Fibroblast of skin of left biceps (primary cell): ENCODE measurements at regions not wholly inside any gene's neighbourhood (a gene's known extent, or its start where the extent isn't known, plus 50 kb on each side); places are given as distances from the start of the nearest gene placed in this dataset.

Experiments used
- DNase-seq, 2 experiments: peaks; one replicate each; pipeline ENCODE4 v3.0.0-alpha.2; 2013; ENCODE audit warnings: low read depth in 2 of 2

- no peak for DNase-seq
These were observed 148.9 kb downstream of the EN1 start for GRCh38 chr2:118698564-118698963.

- DNase-seq: no peak
These were observed 149.7 kb downstream of the EN1 start for GRCh38 chr2:118697781-118698180.

DNA sequence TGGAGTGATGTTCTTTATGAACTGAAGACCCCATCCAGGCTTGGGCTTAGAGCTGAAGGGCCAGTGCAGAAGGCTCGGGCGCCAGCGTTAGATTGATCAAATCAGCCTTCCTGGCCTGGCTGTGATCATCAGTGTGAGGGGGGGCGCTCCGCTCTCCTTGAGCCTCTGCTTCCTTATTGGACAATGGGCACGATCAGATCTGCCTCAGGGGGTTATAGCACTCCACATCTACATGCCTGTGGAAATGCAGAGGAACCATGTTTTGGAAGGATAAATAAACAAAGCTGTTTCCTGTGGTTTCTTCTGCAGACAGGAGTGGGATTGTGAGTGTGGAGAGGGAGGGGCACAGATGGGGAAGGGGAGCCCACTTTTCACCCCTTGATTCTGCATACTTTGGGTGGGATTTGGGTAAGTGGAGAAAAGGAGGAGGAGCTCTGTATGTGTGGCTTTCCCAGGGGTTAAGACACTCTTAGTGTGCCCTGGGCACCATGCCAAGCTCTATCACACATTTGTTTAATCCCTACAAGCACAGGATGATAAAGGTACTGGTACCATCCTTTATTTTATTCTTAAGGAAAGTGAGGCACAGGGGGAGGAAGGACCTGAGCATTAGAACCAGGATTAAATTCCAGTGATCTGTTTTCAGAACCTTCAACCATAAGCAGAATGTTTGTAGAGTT lies 150.5 kb downstream of the EN1 start:
- no peak for DNase-seq

DNA sequence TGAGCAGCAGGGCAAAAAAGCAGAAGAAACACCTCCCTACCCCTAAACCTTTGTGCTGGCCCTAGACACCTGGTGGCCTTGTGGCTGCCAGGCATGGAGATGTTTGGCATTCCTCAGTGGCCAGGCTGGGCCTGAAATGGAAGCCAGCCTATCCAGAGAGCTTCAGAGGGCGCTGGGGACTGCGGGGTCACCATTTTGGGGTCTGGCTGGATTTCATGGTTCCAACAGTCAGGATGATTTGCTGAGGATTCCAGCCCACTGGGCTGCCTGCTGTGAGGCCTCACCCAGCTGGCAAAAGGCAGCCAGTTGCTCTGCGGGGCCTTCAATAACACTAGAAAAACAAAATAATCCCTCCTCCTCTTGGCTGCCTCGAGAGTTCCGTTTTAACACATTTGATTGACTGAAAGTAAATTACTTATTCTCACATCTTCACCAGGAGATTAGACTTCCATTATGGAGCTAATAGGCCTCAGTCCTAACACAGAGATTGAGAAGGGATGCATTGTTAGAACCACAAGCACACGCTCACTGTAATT lies 154.1 kb downstream of the EN1 start:
- DNase-seq: no peak

DNA sequence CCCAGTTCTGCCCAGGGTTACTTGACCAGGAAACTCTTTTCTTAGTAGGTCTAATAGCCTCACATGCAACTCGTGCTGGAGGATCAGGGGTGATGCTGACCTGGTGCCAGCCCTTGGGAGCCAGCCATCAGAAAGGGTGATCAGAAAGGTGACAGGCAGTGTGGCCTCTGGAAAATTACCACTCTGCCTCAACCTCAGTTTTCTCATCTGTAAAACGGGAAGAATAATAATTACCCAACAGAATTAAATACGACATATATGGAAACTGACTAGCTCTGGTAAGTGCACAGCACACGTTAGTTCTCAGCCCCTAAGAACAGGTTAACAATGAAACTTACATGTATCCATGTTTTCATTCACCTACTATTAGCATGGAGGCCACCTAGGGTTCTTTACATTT lies 157.6 kb downstream of the EN1 start:
- DNase-seq: no peak

DNA sequence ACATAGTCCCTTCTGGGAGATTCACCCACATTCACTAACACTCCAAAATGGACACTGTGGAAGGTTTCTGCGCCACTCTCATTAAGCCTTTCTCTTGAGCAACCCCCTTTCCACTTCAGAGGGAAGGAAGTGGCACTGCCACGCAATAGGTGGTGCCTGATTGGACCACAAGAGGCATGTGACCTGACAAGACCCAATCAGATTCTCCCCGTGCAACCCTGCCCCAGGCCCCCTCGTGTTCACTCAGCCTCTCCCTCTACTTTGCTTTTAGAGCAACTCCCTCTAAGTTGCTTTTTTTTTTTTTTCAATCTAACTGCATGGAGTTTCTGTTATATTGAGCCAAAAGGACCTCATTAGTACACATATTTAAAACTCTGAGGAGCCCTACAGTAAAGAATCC lies 158.0 kb downstream of the EN1 start:
- DNase-seq: no peak

DNA sequence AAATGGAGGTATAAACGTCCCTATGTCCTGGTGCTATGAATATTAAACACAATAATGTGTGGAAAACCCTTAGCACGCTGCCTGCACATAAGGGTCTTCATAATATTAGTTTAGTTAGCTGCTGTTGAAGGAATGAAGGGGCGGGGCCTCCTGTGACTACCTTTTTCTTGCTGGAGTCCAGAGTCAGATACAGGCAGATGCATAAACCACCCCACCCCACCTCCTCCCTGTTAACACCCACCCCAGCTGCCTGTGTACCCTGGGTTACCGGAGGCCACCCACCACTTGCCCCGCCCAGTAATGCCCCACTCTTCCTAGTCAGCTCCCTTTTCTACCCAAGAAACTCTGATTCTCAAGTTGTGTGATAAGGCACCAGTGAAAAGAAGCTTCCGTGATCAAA lies 158.4 kb downstream of the EN1 start:
- no peak for DNase-seq

- DNase-seq: no peak
These were observed 159.8 kb downstream of the EN1 start for GRCh38 chr2:118687698-118688097.

GRCh38 chr2:118687192-118687591 lies 160.3 kb downstream of the EN1 start:
- no peak for DNase-seq

DNA sequence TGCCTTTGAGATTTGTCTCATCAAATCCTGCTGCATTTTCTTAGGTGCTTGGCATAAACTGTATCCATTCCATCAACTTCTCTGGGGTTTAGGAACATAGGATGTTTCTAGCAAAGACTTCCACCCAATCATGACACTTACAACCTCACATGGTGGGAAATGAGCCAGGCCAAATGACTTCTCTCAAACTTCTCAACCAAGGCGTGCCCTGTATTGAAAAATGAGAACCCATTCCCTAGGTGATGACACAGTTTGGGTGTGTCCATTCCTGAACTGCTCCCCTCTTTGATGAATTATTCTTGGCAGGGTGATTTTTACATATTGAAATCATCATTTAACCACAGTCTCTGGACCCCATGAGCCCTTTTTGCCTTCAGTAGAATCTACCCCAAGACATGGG lies 161.1 kb downstream of the EN1 start:
- peak; percentile 46 to 53 for DNase-seq

DNA sequence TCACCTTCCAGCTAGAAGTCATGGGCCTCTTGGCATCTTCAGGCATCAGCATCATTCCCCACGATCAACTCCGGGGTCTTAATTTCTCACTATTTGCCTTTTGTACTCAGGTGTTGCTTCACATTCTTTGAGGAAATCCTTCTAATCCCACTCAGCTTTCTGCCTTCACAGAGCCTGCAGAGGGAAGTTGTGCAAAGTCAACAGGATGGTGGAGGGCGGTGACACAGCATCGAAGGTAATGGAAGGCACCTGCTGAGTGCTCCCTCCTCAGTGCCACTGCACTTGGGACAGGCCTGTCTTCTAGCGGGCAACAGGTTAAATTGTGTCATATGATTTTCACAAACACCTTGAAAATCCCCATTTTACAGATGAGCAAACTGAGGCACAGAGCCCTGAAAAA lies 164.0 kb downstream of the EN1 start:
- DNase-seq: no peak

DNA sequence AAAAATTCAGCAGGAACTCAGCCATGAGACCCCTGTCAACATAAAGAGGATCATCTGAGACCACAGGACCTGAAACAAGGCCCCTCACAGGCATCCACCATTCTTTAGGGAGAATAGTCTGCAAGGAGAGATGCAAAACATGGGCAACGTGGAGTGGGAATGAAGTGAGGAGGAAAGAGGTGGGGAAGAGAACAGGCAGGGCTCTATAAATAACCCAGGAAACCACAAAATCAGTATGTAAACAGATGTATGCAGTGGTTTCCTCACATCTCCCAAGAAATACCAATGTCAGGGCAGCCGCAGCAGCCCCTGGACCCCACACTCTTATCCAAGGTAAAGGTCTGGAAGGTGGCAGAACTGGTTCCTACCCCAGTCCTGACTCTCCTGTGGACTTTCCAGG lies 168.5 kb downstream of the EN1 start:
- DNase-seq: no peak

GRCh38 chr2:118677546-118677945 lies 169.9 kb downstream of the EN1 start:
- DNase-seq: no peak

GRCh38 chr2:118675531-118675930 lies 171.9 kb downstream of the EN1 start:
- DNase-seq: no peak

DNA sequence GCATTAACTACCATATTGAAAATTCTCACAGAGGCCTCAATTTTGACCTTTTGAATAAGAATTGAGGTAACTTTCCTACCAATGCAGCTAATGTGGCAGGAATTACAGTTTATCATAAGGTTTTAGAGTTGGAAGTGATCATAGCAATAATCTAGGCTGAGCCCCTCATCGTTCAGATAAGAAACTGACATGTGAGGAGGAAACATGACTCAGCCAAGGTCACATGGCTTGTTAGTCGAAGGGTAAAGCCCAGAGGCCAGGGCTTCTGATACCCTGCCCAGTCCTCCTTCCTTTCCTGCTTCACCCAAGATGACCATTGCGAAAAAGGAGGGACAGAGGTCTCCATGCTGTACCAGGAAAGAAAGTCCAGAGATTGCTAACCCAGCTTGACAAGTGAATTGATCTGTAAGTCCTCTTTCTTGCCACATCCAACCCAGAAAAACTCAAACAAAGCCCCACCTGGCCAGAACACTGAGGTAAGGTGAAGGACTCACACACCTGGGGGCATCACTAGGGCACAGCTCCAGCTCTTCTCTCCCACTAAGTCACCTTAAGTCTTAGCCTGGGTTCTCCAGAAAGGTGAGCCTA lies 174.8 kb downstream of the EN1 start:
- no peak for DNase-seq

DNA sequence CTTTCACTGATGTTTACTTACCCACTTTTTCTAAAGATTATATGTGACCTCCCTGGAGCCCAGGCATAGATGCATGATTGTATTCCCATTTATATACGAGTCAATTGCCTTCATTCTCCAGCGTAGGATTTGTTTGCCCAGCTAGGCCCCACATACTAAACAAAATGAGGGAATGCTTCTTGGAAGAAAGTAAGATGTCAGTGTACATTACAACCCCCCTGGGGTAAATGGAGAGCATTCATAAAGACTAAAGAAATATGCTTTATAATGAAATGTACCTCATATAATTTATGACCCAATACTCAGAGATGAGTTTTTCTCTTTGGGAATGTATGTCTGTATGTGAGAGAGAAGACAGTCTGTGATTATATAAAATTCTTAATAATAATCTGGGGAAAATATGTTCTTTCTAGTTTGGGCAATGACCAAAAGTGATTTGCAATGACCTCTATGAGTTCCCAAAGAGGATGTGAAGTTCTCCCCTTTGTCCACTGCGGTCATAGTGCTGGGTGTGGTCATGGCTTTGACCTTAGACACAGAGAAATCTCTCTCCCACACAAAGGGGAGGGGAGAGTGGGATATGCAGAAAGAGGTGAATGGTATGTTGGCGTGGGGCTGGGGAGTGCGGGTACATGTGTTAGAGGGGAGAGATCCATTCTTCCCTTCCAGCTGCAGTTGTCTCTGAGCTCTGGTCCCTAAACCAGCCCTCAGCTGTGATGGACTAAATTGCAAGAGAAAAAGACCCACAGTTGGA lies 175.6 kb downstream of the EN1 start:
- no peak for DNase-seq

DNA sequence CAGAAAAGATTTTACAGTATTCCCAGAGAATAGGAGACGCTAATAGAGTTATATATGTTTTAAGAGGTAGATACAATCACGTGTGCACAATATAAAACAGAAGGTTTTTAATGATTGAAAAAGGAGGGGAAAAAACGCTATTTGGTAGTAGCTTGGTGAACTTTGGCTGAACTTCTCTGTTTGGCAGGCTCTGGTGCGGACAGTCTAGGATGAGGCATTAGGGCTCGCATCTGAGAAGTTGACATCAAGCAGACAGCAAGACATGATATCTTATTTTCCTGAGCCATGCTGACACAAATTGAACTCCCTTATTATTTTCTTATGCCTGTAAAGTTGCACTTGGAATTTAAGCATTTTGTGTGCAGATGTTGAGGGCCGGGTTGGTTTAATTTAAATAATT lies 176.6 kb downstream of the EN1 start:
- peak; percentile 86 to 90 for DNase-seq

DNA sequence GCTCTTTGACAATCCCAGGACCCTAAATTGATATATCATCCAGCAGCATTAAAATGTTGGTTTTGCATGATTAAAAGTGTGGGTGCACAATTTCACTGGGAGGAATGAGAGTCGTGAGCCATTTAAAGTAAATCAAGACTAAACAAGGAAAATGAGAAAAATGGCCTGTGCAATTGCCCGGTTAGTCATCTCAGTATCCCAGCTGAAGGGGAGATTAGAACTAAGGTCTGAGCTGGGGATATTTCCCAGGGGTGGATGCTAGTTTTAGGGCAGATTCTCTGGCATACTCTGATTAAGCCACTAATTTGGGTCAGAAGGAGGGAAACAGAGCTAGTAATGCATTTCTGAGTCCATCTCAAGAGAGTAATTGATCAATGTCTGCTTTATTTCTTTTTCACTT lies 177.2 kb downstream of the EN1 start:
- DNase-seq: no peak

DNA sequence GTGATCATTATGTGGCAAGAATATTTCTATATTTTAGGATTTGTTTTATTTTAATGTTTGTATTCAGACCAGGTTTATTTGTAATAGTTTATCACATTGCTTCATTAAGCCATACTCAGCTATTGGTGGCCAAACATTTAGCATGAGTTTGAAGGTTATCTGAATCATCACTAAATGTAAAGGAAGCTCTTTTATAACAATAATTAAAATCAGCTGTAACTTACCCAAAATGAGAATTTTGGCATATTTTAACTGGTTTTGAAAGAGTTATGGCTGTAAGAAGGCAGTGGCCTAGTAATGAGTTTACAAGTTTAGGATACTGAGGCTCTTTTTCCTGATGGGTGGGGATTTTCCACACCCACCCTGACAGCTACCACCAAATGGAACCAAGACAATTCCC lies 177.8 kb downstream of the EN1 start:
- peak; percentile 64 to 70 for DNase-seq

GRCh38 chr2:118668431-118669424 lies 178.7 kb downstream of the EN1 start:
- DNase-seq: peak; percentile 99

DNA sequence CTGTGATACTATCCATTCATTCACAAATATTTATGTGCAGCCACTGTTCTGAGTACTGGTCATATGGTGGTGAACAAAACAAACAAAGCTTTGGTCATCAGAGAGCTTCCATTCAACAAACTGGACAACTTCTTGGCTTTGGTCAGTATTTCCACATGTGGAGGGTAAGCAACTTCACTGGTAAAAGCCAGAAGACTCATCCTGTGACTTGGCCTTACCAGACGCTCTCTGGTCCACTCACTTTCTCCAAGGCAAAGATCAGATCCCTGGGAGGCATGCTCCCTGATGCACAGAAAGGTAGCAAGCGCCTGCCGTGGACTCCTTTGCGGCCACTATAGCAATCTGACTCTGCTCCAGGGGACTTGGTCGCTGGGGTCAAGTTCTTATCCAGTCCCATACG lies 179.5 kb downstream of the EN1 start:
- DNase-seq: no peak

DNA sequence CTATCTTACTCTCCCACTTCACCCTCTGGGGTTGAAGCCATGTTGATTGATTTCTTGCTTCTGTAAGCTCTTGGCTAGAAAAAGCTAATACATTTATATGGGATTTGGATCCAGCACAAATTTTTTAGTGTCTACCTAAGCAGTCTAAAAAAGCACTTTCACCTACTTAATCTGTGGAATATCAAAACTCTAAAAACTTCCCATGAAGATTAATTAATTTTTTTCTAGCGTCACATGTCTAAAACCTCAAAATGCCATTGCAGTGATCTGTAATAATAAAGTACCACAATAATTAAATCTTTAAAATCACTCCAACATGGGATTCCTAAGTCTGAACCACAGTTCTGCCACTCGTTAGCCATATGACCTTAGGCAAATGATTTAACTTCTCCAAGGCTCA lies 180.1 kb downstream of the EN1 start:
- DNase-seq: peak; percentile 57 to 62
